Prostate gland (tissue), 2 donors: ENCODE measurements at regions not wholly inside any gene's neighbourhood (a gene's known extent, or its start where the extent isn't known, plus 50 kb on each side); places are given as distances from the start of the nearest gene placed in this dataset.

Source experiments
- CTCF ChIP-seq, 4 experiments: fragments of 200-600 bp in 2 of 4; fragments of 450-650 bp in 2 of 4; sonication (generic) in 2 of 4; IDR thresholded peaks; 1 replicate in 3 of 4; 2 replicates in 1 of 4; pipeline ENCODE4 v1.5.1; 2016 to 2019; ENCODE audit warnings: antibody characterized with exemption in 4 of 4, mild to moderate bottlenecking in 2 of 4, moderate library complexity in 2 of 4
- POLR2A ChIP-seq: fragments of 450-650 bp; IDR thresholded peaks from one replicate; pipeline ENCODE4 v1.6.1; 2016; ENCODE audit warnings: antibody characterized with exemption, mild to moderate bottlenecking

GRCh38 chr22:34801221-34801620 lies 264.7 kb upstream of the ISX start:
- no peak for TF ChIP-seq POLR2A
- TF ChIP-seq CTCF (IDR thresholded peaks at IDR 0.05), result no peak
